A673 (cell line): ENCODE measurements at regions not wholly inside any gene's neighbourhood (a gene's known extent, or its start where the extent isn't known, plus 50 kb on each side); places are given as distances from the start of the nearest gene placed in this dataset.

ENCODE experiments used
- BruUV-seq: library from RNA; stranded (reverse); fragments of 400-500 nt; replicated peaks from 2 replicates; lab custom pipeline; 2021; lab: Mats Ljungman, UMichigan
- CTCF ChIA-PET: fragments of 300-600 bp; sonication (Branson Sonifier 250); formaldehyde crosslinking; loops from one replicate; lab custom pipeline; 2022; ENCODE audit warnings: antibody characterized with exemption; lab: Charles Lee
- POLR2A ChIA-PET: fragments of 300-600 bp; sonication (Branson Sonifier 250); formaldehyde crosslinking; loops from one replicate; lab custom pipeline; 2022; ENCODE audit warnings: antibody characterized with exemption; ENCODE audit not compliant: low non-redundant PET; lab: Charles Lee
- DNase-seq: peaks from one replicate; pipeline ENCODE4 v3.0.0-alpha.2; 2015; ENCODE audit warnings: low spot score
- H3K27ac ChIP-seq: fragments of 200-600 bp; sonication (generic); 2 replicates; pipeline ENCODE4 v1.5.1; 2016; ENCODE audit warnings: mixed run types, low read depth, mild to moderate bottlenecking, mixed read lengths, antibody characterized with exemption, low read length; ENCODE audit not compliant: poor library complexity, severe bottlenecking
- H3K27me3 ChIP-seq: fragments of 200-600 bp; sonication (generic); replicated peaks from 2 replicates; pipeline ENCODE4 v1.6.1; 2017; ENCODE audit warnings: mixed run types, low read depth, mild to moderate bottlenecking, mixed read lengths, antibody characterized with exemption, low read length; ENCODE audit not compliant: insufficient read depth, poor library complexity
- H3K36me3 ChIP-seq: fragments of 200-600 bp; sonication (generic); 2 replicates; pipeline ENCODE4 v1.6.1; 2016; ENCODE audit warnings: mixed run types, mild to moderate bottlenecking, mixed read lengths, antibody characterized with exemption, low read length; ENCODE audit not compliant: insufficient read depth, poor library complexity, severe bottlenecking
- H3K4me1 ChIP-seq: fragments of 200-600 bp; sonication (generic); 2 replicates; pipeline ENCODE4 v1.6.1; 2017; ENCODE audit warnings: mixed run types, mild to moderate bottlenecking, mixed read lengths, antibody characterized with exemption, low read length; ENCODE audit not compliant: insufficient read depth, poor library complexity, severe bottlenecking
- H3K4me3 ChIP-seq: fragments of 200-600 bp; sonication (generic); 2 replicates; pipeline ENCODE4 v1.5.1; 2016; ENCODE audit warnings: low read depth, mixed run types, mild to moderate bottlenecking, mixed read lengths, low read length; ENCODE audit not compliant: poor library complexity, severe bottlenecking
- H3K9me3 ChIP-seq: fragments of 200-600 bp; sonication (generic); 2 replicates; pipeline ENCODE4 v1.6.1; 2016; ENCODE audit warnings: mixed run types, low read depth, mild to moderate bottlenecking, mixed read lengths, antibody characterized with exemption, low read length; ENCODE audit not compliant: poor library complexity, severe bottlenecking
- EZH2 ChIP-seq: fragments of 200-600 bp; sonication (generic); IDR thresholded peaks from 2 replicates; pipeline ENCODE4 v1.6.1; 2017; ENCODE audit warnings: borderline replicate concordance, low read depth, mild to moderate bottlenecking, mixed read lengths, antibody characterized with exemption, low read length; ENCODE audit not compliant: poor library complexity, severe bottlenecking
- intact Hi-C: fragments of 100-400 bp; cut with micrococcal nuclease; formaldehyde crosslinking; loops from one replicate; pipeline ENCODE4 v1.10.0; 2022; ENCODE audit not compliant: unreplicated experiment
- TF ChIP-seq, protein P1 (sequence below): fragments of 300-800, 200-600 bp; sonication (generic); conservative IDR thresholded peaks from 2 replicates; pipeline ENCODE4 v1.5.1; 2017; ENCODE audit warnings: low read depth, mild to moderate bottlenecking, antibody characterized with exemption, low read length, moderate library complexity, mixed read lengths

DNA sequence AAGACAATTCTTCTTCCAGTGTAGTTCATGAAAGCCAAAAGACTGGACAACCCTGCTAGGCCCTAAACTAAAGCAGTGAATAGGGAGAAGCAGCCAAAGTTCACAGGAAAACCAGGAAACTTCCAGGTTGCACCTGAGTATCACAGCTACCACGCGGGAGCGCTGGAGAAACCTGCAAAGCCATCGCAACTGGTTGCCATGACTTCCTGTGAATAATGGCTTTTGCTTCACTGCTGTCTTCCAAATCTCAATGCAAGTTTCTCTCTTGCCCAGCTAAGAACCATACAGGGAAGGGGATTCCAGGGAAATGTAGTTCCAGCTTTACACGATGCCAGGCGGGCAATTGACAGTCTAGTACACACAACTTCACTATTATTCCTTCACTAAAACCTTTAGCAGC lies 114.1 kb downstream of the GXYLT1 start:
- intact Hi-C loops = no loop called here
- H3K27ac ChIP-seq = no peak overlapping the region
- H3K4me1 ChIP-seq = no peaks in the 10 kb centered on the region
- H3K4me3 ChIP-seq = no peak overlapping the region
- POLR2A ChIA-PET = no interaction called here
- TF ChIP-seq, protein P1, sequence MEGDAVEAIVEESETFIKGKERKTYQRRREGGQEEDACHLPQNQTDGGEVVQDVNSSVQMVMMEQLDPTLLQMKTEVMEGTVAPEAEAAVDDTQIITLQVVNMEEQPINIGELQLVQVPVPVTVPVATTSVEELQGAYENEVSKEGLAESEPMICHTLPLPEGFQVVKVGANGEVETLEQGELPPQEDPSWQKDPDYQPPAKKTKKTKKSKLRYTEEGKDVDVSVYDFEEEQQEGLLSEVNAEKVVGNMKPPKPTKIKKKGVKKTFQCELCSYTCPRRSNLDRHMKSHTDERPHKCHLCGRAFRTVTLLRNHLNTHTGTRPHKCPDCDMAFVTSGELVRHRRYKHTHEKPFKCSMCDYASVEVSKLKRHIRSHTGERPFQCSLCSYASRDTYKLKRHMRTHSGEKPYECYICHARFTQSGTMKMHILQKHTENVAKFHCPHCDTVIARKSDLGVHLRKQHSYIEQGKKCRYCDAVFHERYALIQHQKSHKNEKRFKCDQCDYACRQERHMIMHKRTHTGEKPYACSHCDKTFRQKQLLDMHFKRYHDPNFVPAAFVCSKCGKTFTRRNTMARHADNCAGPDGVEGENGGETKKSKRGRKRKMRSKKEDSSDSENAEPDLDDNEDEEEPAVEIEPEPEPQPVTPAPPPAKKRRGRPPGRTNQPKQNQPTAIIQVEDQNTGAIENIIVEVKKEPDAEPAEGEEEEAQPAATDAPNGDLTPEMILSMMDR = no peak
- TF ChIP-seq EZH2 = no peak
- no peaks in the 10 kb centered on the region for H3K36me3 ChIP-seq
- DNase-seq = no peak
- no peaks in the 10 kb centered on the region for H3K27me3 ChIP-seq
- CTCF ChIA-PET = no interaction called here
- no TSS peak for BruUV-seq
- H3K9me3 ChIP-seq = no peaks in the 10 kb centered on the region

DNA sequence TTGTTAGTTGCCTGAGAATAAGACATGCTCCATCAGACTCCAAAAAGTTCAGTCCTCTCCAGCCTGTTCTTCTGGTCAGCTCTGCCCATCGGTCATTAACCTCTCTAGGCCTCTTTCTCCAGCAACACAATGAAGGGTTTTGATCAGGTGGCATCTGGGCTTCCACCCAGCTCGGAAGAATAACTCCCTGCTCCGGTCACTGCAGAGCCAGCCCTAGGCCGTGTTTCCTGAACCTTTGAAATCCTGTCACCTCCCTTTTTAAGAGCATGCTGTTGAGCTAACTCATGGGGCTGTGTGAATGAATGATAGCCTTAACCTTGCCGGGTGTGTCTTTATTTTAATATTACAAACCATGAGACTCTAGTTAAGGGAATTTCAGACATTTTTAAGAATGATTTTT lies 117.1 kb downstream of the GXYLT1 start:
- no TSS peak for BruUV-seq
- H3K9me3 ChIP-seq = no peaks in the 10 kb centered on the region
- no peak for DNase-seq
- H3K36me3 ChIP-seq = no peaks in the 10 kb centered on the region
- ChIA-PET CTCF (no interaction called here), POLR2A (no interaction called here)
- intact Hi-C loops = loop anchor here (10.0 kb wide), 1 partner anchor 1083 kb away; no protein-coding TSS in a partner anchor
- no peak overlapping the region for H3K4me3 ChIP-seq
- no peaks in the 10 kb centered on the region for H3K27me3 ChIP-seq
- H3K27ac ChIP-seq = no peak overlapping the region
- TF ChIP-seq, protein P1 = no peak
- no peak for TF ChIP-seq EZH2
- peaks cover 14% of the 10 kb centered on the region for H3K4me1 ChIP-seq

DNA sequence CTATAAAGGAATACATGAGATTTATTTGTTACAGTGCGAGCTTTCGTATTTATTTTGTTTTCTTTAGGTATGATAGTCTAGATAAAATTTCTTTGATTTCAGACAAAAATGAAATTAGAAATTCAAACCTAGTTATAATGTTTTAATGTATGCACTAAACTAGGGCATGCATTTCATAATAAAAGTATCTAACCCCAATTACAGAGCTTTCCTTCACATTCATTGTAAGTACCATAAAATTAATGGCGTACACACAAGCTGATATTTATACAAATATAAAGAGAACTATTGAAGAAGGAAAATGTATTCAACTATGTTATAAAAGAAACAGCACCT lies 120.2 kb downstream of the GXYLT1 start:
- intact Hi-C loops = loop anchor here (1.0 to 10.0 kb wide), 8 partner anchors 92 to 1080 kb away; no protein-coding TSS in a partner anchor
- ChIA-PET CTCF (interaction anchor here (1.7 kb wide), 1 partner anchor 747 kb away, joined by 7 read pairs; no protein-coding TSS in a partner anchor), POLR2A (no interaction called here)
- no peaks in the 10 kb centered on the region for H3K36me3 ChIP-seq
- no peak for DNase-seq
- H3K27ac ChIP-seq = peak overlapping the region; percentile 54
- H3K27me3 ChIP-seq = no peaks in the 10 kb centered on the region
- TF ChIP-seq, protein P1 = no peak
- TF ChIP-seq EZH2 = no peak
- H3K4me3 ChIP-seq = no peak overlapping the region
- H3K9me3 ChIP-seq = no peaks in the 10 kb centered on the region
- BruUV-seq = no TSS peak
- H3K4me1 ChIP-seq = peaks cover 14% of the 10 kb centered on the region
